Fibroblast of villous mesenchyme (primary cell): ENCODE measurements at regions not wholly inside any gene's neighbourhood (a gene's known extent, or its start where the extent isn't known, plus 50 kb on each side); places are given as distances from the start of the nearest gene placed in this dataset. TPM values are rescaled to one million over a fixed set of nuclear protein-coding genes. Genes with fewer than 3 reads are reported as not detected.

Experiments
- DNase-seq: peaks from one replicate; pipeline ENCODE4 v3.0.0-alpha.2; 2010; ENCODE audit warnings: low read depth
- H3K4me3 ChIP-seq: 2 replicates; pipeline ENCODE4 v1.5.1; 2011; ENCODE audit warnings: low read depth, mild to moderate bottlenecking, low read length
- CTCF ChIP-seq: IDR thresholded peaks from 2 replicates; pipeline ENCODE4 v1.5.1; 2012; ENCODE audit warnings: low read depth, mild to moderate bottlenecking, low read length; ENCODE audit not compliant: insufficient read depth
- small RNA-seq: library from RNA; depleted of rRNA; stranded (forward); fragments of <200 nt; gene quantifications from one replicate; pipeline ENCODE3, GENCODE V24; 2012

- no peak for DNase-seq
- no peak overlapping the region for H3K4me3 ChIP-seq
- TF ChIP-seq CTCF = no peak
Measured at GRCh38 chr14:51789114-51789513, 71.3 kb upstream of the GNG2 start.

GRCh38 chr14:51789596-51789995 is 70.8 kb upstream of the GNG2 start:
- DNase-seq = no peak
- no peak for TF ChIP-seq CTCF
- H3K4me3 ChIP-seq = no peak overlapping the region

GRCh38 chr14:51792809-51793208 is 67.6 kb upstream of the GNG2 start:
- no peak for TF ChIP-seq CTCF
- no peak overlapping the region for H3K4me3 ChIP-seq
- DNase-seq = peak; percentile 17

- no peak for TF ChIP-seq CTCF
- H3K4me3 ChIP-seq = no peak overlapping the region
- no peak for DNase-seq
Measured at GRCh38 chr14:51805541-51805940, 54.9 kb upstream of the GNG2 start.

- no peak for TF ChIP-seq CTCF
- H3K4me3 ChIP-seq = no peak overlapping the region
- peak; percentile 25 for DNase-seq
Measured at GRCh38 chr14:51806026-51807023, 54.1 kb upstream of the GNG2 start.

GRCh38 chr14:51807356-51807755 is 53.1 kb upstream of the GNG2 start:
- no peak for TF ChIP-seq CTCF
- no peak overlapping the region for H3K4me3 ChIP-seq
- DNase-seq = no peak

Small RNA genes lying in the stretch of these regions (small RNA-seq; reads per million reads assigned to genes)
- gene AL079307.3 = not detected
